SJCRH30 (cell line): ENCODE measurements at regions not wholly inside any gene's neighbourhood (a gene's known extent, or its start where the extent isn't known, plus 50 kb on each side); places are given as distances from the start of the nearest gene placed in this dataset.

ENCODE experiments used
- DNase-seq, 2 experiments: peaks; one replicate each; pipeline ENCODE4 v3.0.0-alpha.2; 2015 to 2020
- H3K27ac ChIP-seq: fragments of 250-450 bp; sonication (Bioruptor Pico); 2 replicates; pipeline ENCODE4 v1.5.1; 2020; ENCODE audit warnings: mild to moderate bottlenecking, moderate library complexity
- H3K27me3 ChIP-seq: fragments of 250-450 bp; sonication (Bioruptor Pico); 2 replicates; pipeline ENCODE4 v1.5.1; 2020; ENCODE audit warnings: mild to moderate bottlenecking, moderate library complexity
- H3K36me3 ChIP-seq: fragments of 250-450 bp; sonication (Bioruptor Pico); 2 replicates; pipeline ENCODE4 v1.5.1; 2020; ENCODE audit warnings: mild to moderate bottlenecking, moderate library complexity
- H3K4me1 ChIP-seq: fragments of 250-450 bp; sonication (Bioruptor Pico); 2 replicates; pipeline ENCODE4 v1.5.1; 2020; ENCODE audit warnings: mild to moderate bottlenecking, moderate library complexity
- H3K4me3 ChIP-seq: fragments of 250-450 bp; sonication (Bioruptor Pico); 2 replicates; pipeline ENCODE4 v1.5.1; 2020; ENCODE audit warnings: mild to moderate bottlenecking, moderate library complexity
- H3K9me3 ChIP-seq: fragments of 250-450 bp; sonication (Bioruptor Pico); replicated peaks from 2 replicates; pipeline ENCODE4 v1.5.1; 2020; ENCODE audit warnings: mild to moderate bottlenecking, moderate library complexity

GRCh38 chr6:74645108-74645849, 560.6 kb downstream of the COL12A1 start:
- no peaks in the 10 kb centered on the region for H3K9me3 ChIP-seq
- H3K36me3 ChIP-seq, result no peaks in the 10 kb centered on the region
- no peaks in the 10 kb centered on the region for H3K27me3 ChIP-seq
- no peak overlapping the region for H3K4me3 ChIP-seq
- no peaks in the 10 kb centered on the region for H3K4me1 ChIP-seq
- no peak overlapping the region for H3K27ac ChIP-seq
- DNase-seq, result no peak

GRCh38 chr6:74642101-74642500, 563.8 kb downstream of the COL12A1 start:
- Histone ChIP-seq H3K27ac (no peak overlapping the region), H3K9me3 (no peaks in the 10 kb centered on the region)
- DNase-seq, result no peak

GRCh38 chr6:74638412-74638811, 567.4 kb downstream of the COL12A1 start:
- no peaks in the 10 kb centered on the region for H3K4me1 ChIP-seq
- no peaks in the 10 kb centered on the region for H3K36me3 ChIP-seq
- H3K4me3 ChIP-seq, result no peak overlapping the region
- DNase-seq, result no peak
- no peaks in the 10 kb centered on the region for H3K9me3 ChIP-seq
- no peaks in the 10 kb centered on the region for H3K27me3 ChIP-seq
- H3K27ac ChIP-seq, result no peak overlapping the region

More at GRCh38 chr6:74642101-74642500, 563.8 kb downstream of the COL12A1 start:
- Histone ChIP-seq H3K27me3 (no peaks in the 10 kb centered on the region), H3K36me3 (no peaks in the 10 kb centered on the region), H3K4me1 (no peaks in the 10 kb centered on the region), H3K4me3 (no peak overlapping the region)

DNA sequence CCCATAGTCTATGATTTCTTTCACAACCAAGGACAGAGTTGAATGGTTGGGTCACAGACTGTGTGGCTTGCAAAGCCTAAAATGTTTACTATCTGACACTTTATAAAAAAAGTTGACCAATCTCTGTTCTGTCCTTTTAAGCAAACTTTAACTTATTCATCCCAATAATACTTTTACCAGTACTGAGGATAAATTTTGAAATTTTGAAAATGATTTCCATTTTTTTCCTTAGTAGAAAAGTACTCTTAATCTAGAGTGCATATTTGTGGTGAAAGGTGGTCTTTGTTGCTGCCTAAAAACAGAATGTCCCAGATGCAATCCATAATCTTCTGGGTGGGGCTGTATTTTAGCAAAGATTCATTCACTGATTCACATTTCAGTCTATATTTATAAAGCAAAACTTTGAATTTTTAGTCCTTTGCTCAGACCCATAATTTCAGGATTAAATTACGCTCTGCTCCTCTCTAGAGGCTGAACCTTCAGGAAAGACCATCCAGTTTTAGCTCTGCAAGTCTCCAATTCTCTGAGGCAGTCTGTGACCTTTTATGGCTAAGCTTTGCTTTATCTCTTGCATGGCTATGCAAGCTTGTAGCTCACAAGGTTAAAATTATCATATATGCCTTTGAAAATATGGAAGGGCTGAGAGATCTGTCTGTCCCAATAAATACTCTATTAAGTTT, 573.5 kb downstream of the COL12A1 start:
- Histone ChIP-seq H3K36me3 (no peaks in the 10 kb centered on the region), H3K4me1 (no peaks in the 10 kb centered on the region; the same call in 1 of the 2 replicates), H3K9me3 (no peaks in the 10 kb centered on the region; the same call in 1 of the 2 replicates), H3K4me3 (no peak overlapping the region), H3K27me3 (no peaks in the 10 kb centered on the region), H3K27ac (no peak overlapping the region)
- DNase-seq, result no peak

DNA sequence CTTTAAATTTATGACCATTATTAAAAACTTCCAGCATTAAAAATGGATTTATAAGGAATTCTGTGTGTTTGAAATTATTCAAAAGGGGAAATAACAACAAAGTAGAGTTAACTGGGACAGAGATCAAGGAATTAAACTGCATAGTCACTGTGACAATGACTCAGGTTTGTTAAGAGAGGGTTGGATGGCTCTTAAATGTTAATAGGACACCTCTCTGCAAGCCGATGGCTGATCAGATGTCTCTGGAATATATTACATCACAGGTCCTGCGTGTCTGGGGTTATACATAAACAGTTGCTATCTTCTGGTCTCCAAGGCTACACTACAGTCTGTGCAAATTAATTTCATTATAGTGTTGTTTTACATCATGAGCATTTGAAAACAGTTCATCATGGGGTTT, 574.3 kb downstream of the COL12A1 start:
- Histone ChIP-seq H3K27ac (no peak overlapping the region), H3K4me3 (no peak overlapping the region), H3K36me3 (no peaks in the 10 kb centered on the region), H3K4me1 (peaks cover 8% of the 10 kb centered on the region), H3K9me3 (no peaks in the 10 kb centered on the region; the same call in 1 of the 2 replicates), H3K27me3 (no peaks in the 10 kb centered on the region)
- no peak for DNase-seq

DNA sequence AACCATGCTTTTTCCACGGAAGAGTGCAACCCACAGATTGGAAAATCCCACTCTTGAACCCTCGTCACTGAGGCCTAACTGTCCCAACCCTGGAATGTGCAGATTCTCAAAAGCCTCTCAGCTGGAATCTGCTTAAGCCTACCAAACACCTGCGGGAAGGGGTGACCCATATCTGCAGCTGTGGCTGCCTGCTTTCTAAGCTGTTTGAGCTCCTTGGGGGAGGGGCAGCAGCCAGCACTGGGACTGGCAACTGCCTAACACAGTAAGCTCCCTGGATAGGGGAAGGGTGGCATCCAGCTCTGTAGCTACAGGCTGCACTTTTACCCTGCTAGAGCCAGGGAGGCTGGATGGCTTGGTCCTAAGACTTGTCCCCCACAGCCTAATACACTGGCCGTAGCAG, 579.6 kb downstream of the COL12A1 start:
- Histone ChIP-seq H3K9me3 (peaks cover 13% of the 10 kb centered on the region), H3K4me3 (no peak overlapping the region), H3K36me3 (no peaks in the 10 kb centered on the region), H3K4me1 (peaks cover 19% of the 10 kb centered on the region), H3K27me3 (no peaks in the 10 kb centered on the region), H3K27ac (peak overlapping the region; percentile 28; the same call in 1 of the 2 replicates)
- DNase-seq, result peak; percentile 74 to 77

- DNase-seq, result no peak
- no peak overlapping the region for H3K4me3 ChIP-seq
- no peaks in the 10 kb centered on the region for H3K36me3 ChIP-seq
- peaks cover 13% of the 10 kb centered on the region for H3K9me3 ChIP-seq
- H3K27ac ChIP-seq, result no peak overlapping the region
- H3K27me3 ChIP-seq, result no peaks in the 10 kb centered on the region
- peaks cover 19% of the 10 kb centered on the region for H3K4me1 ChIP-seq
These were observed 582.8 kb downstream of the COL12A1 start for GRCh38 chr6:74623027-74623426.

DNA sequence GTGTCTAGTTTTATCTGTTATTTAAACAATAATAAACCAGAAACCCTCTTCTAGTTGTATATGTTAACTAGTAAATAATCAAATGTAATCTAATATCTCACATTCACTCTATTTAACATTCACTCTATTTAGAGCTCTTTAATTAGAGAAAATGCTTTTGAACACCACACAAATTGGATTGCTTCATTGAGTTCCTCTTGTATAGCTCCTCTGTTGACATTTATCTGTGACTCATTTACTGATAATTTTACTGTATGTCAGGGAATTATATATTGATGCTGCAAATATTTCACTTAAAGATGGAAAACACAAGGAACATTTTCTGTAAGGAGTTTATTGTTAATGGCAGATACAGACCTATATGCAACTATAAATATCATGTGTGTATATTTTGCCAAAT, 594.6 kb downstream of the COL12A1 start:
- no peaks in the 10 kb centered on the region for H3K9me3 ChIP-seq
- no peak for DNase-seq
- H3K36me3 ChIP-seq, result no peaks in the 10 kb centered on the region
- no peak overlapping the region for H3K27ac ChIP-seq
- no peaks in the 10 kb centered on the region; the same call in 1 of the 2 replicates for H3K4me1 ChIP-seq
- no peaks in the 10 kb centered on the region for H3K27me3 ChIP-seq
- no peak overlapping the region for H3K4me3 ChIP-seq

GRCh38 chr6:74610352-74610751, 595.5 kb downstream of the COL12A1 start:
- no peak for DNase-seq
- H3K27me3 ChIP-seq, result no peaks in the 10 kb centered on the region
- no peaks in the 10 kb centered on the region; the same call in 1 of the 2 replicates for H3K4me1 ChIP-seq
- H3K9me3 ChIP-seq, result no peaks in the 10 kb centered on the region
- no peaks in the 10 kb centered on the region for H3K36me3 ChIP-seq
- no peak overlapping the region for H3K27ac ChIP-seq
- H3K4me3 ChIP-seq, result no peak overlapping the region

DNA sequence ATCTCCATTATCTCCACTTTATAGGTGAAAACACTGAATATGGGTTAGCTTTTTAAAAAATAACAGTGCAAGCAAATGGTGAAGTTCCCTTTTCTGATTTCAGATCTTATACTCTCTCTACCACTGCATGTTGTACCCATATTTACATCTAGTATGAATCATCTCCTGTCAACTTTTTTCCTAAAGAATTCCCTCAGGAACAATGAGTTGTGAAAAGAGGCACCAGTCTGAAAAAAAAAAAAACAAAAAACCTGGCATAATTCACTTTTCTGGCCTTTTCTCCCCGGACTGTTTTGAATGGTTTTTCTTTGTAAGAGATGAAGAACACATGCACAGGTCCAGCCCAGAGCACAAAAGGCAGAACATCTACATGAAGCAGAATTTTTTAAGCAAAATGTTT, 596.0 kb downstream of the COL12A1 start:
- no peaks in the 10 kb centered on the region for H3K27me3 ChIP-seq
- DNase-seq, result no peak
- H3K36me3 ChIP-seq, result no peaks in the 10 kb centered on the region
- no peaks in the 10 kb centered on the region; the same call in 1 of the 2 replicates for H3K4me1 ChIP-seq
- no peak overlapping the region for H3K27ac ChIP-seq
- H3K9me3 ChIP-seq, result no peaks in the 10 kb centered on the region
- no peak overlapping the region for H3K4me3 ChIP-seq

DNA sequence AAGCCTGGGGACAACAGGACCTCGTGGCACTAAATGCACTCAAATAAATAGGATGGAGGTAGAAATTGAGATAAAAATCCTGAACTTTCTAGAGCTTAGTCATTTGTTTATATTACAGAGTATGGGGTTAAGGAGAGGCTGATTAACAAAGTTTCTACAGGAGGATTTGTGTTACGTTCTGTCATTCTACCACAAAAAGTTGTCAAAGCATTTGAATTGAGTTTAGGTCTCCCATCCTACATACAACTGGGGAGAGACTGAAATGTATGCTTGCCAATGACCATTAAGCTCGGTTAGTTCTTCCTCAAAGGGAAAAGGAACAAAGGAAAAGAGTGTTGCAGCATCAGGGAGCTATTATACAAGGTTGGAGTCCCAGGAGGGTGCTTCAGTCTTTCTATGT, 597.9 kb downstream of the COL12A1 start:
- H3K27me3 ChIP-seq, result no peaks in the 10 kb centered on the region
- peaks cover 9% of the 10 kb centered on the region for H3K4me1 ChIP-seq
- no peaks in the 10 kb centered on the region for H3K36me3 ChIP-seq
- H3K4me3 ChIP-seq, result no peak overlapping the region
- no peak for DNase-seq
- no peak overlapping the region for H3K27ac ChIP-seq
- H3K9me3 ChIP-seq, result no peaks in the 10 kb centered on the region; the same call in 1 of the 2 replicates

DNA sequence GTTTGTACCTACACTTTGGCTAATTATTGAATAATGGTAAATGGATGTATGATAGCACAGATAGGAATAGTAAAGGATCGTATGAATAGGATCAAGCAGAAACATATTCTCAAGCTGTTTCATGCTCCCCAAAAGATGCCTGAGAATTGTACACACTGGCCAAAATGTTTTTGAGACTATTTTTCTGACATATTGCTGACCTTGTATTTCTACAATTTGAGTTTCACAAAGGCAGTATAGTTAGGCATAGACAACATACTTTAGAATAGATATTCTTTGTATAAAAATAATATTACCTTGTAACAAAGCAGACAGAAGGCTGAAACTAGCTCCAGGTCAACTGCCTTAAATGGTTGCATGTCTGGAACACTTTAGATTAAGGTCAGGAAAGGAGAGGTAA, 598.4 kb downstream of the COL12A1 start:
- H3K27ac ChIP-seq, result no peak overlapping the region
- no peak for DNase-seq
- H3K4me1 ChIP-seq, result peaks cover 9% of the 10 kb centered on the region
- H3K27me3 ChIP-seq, result no peaks in the 10 kb centered on the region
- H3K4me3 ChIP-seq, result no peak overlapping the region
- H3K9me3 ChIP-seq, result no peaks in the 10 kb centered on the region; the same call in 1 of the 2 replicates
- H3K36me3 ChIP-seq, result no peaks in the 10 kb centered on the region

DNA sequence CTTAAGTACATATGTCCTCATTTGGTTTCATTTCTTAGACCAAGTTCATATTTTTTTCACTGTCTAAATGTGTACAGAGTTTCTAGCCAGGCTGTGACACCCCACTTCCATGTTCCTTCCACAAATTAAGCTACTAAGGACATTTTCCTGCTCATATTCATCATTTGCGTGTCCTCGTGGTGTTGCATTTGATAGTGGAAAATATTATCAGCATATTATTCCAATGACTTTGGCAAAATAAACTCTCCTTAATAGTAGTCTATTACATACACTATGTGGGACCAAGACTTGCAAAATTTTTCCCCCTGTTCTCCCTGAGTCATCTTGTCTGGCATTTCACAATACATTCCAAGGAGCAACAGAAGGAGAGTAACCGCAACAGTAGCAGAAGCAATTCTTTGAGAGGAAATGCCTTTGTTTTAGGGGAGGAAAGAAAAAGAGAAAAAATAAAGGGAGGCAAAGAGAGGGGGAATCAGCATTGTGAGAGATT, 599.2 kb downstream of the COL12A1 start:
- no peaks in the 10 kb centered on the region; the same call in 1 of the 2 replicates for H3K9me3 ChIP-seq
- no peak overlapping the region for H3K4me3 ChIP-seq
- no peak overlapping the region for H3K27ac ChIP-seq
- peaks cover 9% of the 10 kb centered on the region for H3K4me1 ChIP-seq
- no peak for DNase-seq
- no peaks in the 10 kb centered on the region for H3K27me3 ChIP-seq
- no peaks in the 10 kb centered on the region for H3K36me3 ChIP-seq

DNA sequence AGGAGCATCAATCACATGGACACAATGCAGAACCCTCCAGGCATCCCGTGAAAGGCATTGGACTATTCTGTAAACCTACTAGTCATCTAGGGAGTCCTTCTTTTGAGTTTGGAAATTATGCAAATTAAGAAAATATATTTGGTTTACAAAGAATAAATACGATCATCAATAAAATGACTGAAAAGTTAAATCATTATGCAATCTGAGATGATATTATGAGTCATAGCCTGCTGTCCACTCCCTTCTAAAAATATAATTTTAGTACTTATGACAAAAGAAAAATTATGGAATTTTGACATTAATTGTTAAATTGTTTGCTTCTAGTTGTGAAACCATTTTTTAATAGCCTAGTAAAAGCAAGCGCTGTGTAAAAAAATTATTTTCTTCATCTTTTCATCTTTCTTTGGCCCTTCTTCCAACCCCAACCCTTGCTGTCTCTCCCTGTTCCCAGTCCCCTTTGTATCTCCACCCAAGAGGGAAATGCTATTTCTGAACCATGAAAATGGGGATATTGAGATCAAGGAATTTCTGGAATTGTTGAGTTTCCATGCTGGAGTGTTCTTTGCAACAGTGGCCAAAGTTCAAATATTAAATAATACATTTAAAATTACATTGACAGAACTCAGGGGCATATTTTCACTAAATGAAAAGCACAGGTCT, 599.8 kb downstream of the COL12A1 start:
- Histone ChIP-seq H3K27me3 (no peaks in the 10 kb centered on the region), H3K36me3 (no peaks in the 10 kb centered on the region), H3K4me1 (peaks cover 9% of the 10 kb centered on the region), H3K27ac (no peak overlapping the region), H3K9me3 (no peaks in the 10 kb centered on the region; the same call in 1 of the 2 replicates), H3K4me3 (no peak overlapping the region)
- no peak for DNase-seq

GRCh38 chr6:74604279-74604678, 601.6 kb downstream of the COL12A1 start:
- Histone ChIP-seq H3K27ac (no peak overlapping the region), H3K9me3 (no peaks in the 10 kb centered on the region; the same call in 1 of the 2 replicates), H3K27me3 (no peaks in the 10 kb centered on the region), H3K4me3 (no peak overlapping the region), H3K36me3 (no peaks in the 10 kb centered on the region), H3K4me1 (peaks cover 9% of the 10 kb centered on the region)
- DNase-seq, result no peak
